GM04503 (cell line): ENCODE measurements at regions not wholly inside any gene's neighbourhood (a gene's known extent, or its start where the extent isn't known, plus 50 kb on each side); places are given as distances from the start of the nearest gene placed in this dataset.

Source experiments
- DNase-seq: peaks from one replicate; pipeline ENCODE4 v3.0.0-alpha.2; 2012; ENCODE audit warnings: low read depth

DNA sequence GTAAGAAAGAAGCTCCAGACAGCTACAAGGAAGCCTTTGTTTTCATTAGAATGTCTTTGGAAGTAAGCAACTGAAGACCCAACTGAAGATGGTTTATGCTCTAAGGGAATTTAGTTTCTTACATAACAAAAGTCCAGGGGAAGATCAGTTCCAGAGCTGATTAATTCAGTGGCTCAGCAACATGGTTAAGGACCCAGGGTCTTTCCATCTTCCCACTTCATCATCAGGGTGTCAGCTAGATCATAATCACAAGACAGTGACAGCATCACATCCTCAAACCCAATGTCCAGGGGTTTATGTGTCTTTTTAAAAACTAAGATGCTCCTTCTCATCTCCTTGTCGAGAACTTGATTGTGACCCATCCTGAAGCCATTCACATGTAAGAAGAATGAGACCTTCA lies 119.7 kb upstream of the PRDM1 start:
- no peak for DNase-seq

DNA sequence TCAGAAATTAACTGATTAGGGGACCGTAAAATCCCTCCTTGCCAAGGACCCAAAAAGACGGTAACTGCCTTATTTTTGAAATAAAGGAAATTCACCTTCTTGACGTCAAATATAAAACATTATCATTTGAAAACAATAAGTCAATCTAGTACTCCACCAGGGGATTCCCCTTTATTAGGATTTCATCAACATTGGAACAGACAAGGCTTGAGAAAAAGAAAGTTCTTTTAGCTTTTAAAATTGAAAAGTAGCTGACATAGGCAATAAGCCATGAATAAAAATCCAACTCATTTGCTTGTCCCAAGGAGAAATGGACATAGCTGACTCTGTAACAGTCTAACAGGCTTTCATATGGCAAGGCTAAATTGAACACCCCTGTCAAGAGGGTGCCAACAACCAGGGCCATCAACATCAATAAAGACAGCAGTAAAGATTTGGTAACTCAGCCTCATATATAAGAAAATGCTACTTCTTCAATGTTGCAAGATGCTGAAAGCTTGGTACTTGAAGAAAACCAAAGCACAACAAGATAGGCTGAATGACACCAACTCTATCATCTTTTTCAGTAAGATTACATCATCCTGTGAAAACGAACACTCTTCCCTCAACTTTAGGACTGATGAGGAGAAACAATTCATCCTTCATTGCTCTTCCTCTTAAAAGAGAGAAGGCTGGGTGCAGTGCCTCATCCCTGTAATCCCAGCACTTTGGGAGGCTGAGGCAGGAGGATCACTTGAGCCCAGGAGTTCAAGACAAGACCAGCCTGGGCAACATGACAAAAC lies 121.0 kb upstream of the PRDM1 start:
- no peak for DNase-seq

DNA sequence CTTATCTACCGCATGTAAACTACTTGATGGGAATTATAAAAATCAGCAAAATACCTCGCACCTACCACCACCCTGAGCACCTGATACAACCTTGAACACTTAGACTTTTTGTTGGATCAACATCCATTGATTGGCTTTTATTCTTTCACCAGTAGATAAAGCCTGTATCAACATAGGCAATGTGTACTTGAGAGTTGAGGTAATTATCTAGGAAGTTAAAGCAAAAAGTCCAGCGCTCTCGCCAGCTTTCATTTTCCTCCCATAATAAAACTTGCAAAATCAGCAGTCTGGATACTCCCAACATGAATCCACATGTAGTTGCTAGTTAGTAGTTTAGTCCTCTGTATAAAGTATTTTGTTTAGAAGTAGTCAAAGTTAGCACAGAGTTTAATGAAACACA lies 132.0 kb upstream of the PRDM1 start:
- DNase-seq = no peak

DNA sequence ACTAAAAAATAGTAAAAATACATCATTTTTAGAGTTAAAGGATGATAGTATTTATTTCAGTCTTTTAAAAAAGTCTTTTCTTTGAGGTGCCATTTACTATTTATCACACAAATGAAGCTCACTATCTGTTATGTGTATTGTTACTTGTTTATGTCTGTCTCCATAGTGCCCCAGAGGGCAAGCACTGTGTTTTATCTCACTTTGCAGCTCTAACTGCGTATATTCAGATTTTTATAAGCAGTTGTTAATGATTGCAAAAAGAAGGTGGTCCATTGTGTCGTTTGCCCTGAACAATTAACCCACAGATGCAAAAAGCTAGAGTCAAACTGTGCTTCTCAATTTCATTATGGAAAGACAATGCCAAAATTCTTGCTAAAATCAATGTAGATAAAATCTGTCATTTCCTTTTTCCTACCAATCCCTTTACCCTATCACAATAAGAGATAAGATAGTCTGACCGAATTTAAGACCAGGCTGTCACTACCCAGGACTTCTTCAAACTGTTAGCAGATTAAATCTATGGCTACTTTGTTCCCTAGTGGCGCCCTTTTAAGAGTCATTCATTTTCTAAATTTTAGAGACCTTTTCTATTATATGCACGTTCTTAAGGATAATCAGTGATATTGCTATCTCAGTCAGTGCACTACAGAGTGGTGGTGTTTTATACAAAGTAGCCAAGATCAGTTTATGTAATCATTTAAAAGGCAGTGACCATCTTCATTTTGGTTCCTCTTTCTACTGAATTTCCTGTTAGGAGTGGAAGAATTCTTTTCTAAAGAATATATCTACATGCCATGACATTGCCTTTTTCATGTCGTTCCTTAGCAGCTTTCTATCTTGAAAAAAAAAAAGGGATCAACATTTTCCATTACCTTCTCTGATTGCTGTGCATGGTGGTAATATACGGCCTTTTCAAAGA lies 133.1 kb upstream of the PRDM1 start:
- no peak for DNase-seq

DNA sequence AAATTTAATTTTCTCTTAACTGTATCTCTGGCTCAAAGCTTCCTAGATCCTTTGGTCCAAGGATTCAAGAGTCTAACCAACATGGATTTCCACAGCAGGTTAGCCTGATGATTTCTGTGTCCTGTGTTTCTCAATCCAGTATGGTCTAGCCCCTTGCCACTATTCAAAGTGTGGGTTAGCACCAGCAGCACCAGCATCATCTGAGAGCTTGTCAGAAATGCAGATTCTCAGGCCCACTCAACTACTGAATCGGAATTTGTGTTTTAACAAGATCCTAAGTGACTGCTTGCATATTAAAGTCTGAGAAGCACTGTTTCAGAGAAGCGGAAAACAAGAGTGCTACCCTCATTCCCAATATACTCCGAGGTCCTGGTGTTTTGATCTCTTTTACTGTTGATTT lies 133.8 kb upstream of the PRDM1 start:
- DNase-seq = no peak

DNA sequence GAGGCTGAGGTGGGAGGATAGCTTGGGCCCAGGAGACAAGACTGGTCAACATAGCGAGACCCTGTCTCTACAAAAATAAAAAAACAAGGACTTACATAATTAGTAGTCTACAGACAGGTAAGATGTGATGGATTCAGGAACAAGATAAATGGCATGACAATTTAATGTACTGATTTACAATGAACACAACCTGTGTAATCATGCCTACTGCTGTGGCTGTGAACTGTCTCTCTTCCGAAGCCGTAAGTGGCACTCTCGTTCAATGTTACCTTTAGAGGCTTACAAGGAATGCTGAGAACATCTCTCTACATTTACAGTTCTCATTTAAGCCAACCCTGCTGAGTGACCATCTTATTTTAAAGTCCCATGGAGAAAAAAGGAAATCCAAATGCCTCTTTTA lies 134.8 kb upstream of the PRDM1 start:
- DNase-seq = no peak

DNA sequence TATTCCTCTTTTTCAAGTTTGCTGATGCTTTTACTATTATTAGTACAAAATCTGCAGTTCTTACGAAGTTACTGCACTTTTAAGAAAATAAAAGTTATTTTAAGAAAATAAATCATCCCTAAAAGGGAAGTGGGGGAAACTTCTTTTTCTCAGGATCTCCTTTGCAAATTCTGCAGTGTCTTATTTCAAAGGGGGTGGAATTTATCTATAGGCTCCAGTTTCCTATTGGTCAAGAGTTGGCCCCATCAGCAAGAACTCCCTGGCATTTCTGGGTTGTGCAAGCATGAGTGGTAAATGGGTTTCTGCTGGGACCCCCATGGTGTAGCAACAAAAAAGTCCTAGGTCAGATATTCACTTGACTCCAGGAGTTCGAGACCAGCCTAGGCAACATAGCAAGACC lies 136.3 kb upstream of the PRDM1 start:
- DNase-seq = no peak

DNA sequence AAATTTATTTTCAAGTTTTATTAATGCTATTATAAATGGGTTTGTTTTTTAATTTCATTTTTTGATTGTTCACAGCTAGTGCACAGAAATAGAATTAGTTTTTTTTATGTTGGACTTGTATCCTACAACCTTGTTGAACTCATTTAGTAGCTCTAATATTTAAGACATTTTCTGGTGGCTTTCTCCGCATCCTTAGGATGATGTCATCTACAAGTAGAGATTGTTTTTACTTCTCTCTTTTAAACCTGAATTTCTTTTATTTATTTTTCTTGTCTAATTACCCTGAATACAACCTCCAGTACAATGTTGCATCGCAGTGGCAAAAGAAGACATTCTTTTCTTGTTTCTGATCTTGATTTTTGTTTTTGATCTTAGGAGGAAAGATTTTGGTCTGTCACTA lies 142.6 kb upstream of the PRDM1 start:
- no peak for DNase-seq

DNA sequence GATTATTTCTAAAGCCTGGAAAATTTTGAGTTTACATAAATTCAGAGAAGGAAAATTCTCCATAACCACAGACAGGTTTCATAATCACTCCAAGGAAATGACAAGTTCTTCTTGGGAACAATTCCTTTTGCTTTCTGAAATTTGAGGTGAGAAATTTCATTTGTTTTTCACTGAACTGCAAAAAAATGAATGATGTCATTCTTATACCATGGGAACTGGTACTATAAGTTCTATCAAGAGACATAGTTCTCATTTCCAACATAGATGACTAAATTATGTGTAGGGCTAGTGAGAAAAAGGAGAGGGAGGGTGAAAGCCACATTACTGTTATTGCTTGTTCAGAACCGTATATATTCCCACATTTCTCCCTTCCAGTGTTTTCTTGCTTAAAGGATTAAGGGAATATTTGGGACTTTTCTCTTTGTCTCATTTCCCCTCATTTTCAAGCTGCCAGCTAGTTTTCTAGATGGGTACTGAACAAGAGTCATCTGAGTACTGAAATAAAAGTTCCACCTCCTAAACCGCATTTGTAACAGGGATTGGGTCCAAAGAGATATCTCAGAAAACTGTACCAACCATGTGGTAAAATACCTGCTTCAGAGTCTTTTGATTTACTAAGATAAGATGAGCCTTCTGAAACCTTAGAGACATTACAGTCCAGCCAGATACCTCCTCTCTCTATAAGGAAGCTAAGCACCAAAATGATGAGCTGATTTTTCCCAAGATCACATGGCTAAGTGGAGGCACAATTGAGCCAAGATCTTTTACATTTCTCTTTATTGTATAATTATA lies 144.3 kb upstream of the PRDM1 start:
- DNase-seq = peak; percentile 18

DNA sequence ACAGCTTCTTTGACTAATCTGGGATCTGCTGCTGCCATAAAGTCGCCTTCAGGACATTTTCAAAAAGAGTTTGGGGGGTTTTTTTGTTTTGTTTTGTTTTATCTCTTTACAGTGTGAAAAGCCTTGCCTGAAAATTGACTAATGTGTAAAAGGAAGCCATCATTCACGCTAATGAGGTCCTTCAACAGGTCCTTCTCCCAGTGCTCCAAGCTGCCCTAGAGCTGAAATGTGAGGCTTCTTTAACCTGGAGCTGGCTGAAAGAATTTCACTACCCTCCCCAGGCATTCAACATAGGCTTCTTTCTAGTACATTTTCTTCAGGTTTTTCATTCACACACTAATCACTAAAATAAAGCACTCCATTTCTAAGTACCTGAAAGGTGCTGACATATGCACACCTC lies 145.1 kb upstream of the PRDM1 start:
- DNase-seq = no peak

DNA sequence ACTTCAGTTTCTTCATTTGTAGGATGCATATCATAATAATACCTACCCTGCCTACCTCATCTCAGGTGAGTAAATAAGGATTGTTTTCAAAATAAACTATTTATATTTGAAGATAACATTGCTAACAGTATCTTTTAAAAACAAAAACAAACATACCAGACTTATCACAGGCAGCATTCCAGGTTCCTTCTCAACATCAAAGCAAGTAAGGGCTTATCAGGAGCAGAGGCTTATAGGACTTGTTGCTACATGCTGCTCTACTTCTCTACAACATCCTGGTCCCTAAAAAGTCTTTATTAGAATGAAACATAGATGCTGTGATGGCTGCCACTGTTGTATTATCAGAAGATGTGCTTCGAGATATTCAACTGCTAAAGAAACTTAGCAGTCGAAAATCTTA lies 149.2 kb upstream of the PRDM1 start:
- no peak for DNase-seq

DNA sequence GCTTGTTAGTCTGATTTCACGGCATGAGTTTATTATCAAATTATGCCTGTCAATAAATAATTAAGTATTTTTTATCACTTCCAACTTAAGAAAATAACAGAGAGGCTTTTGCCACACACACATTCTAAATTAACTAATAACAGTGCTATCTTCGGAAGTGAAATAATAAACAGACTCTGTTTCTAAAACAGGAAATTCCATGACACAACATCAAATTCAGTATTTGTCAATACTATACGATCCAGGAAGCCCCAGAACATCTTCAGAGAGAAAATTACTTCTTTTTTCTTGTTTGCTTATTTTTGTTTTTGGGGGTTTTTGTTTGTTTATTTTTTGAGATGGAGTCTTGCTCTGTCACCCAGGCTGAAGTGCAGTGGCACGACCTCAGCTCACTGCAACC lies 150.7 kb upstream of the PRDM1 start:
- DNase-seq = no peak

DNA sequence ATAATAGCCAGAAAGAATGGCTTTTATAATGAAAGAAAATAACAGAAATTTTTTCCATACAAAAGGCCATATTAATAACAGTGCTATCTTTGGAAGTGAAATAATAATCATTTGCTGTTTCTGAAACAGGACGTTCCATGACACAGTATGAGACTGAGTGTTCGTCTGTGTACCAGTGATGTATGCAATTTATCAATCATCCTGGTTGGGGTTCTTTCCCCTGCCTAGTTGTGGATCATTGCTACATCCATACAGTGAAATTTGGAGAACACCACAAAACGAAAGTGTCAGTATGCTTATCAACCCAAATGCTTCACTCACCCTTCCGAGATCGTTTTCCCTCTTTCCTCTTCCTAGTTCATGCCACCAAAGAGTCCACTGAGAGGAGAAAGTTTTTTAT lies 151.4 kb upstream of the PRDM1 start:
- no peak for DNase-seq

DNA sequence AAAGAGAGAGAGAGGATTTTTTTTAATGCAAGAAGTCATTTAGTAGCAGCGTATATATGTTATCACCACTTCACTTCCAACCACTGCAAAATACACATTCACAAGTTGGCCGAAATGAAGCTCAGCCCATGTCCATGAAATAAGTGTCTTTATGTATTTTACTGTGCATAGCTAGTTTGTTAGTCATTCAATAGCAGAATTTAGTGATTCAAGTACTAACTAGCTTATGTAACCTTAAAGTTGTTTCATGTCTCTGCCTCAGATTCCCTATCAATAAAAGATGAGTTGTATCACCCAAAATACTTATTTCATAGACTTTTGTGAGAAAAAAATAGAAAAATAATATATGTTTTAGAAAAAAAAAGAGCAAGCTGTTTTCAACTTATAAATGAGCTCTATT lies 153.7 kb upstream of the PRDM1 start:
- peak; percentile 3 for DNase-seq

DNA sequence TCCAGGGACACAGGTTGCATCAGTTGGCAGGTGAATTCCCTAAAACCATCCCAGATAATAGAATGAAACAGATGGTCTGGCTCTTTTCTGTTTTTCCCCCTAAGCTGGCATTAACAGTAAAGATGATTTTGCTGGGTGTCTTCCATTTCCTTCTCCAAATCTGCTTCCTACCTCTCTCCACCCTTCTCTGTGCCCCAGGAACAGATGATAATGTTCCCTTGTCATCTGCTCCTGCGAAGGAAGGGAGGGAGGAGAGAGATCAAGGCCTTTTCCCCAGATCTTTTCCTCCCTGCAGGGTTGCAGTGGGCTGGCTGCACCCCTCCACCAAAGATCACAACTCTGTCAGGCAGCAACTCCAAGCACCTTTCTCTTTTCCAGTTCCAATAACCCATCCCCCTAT lies 156.5 kb upstream of the PRDM1 start:
- DNase-seq = no peak

DNA sequence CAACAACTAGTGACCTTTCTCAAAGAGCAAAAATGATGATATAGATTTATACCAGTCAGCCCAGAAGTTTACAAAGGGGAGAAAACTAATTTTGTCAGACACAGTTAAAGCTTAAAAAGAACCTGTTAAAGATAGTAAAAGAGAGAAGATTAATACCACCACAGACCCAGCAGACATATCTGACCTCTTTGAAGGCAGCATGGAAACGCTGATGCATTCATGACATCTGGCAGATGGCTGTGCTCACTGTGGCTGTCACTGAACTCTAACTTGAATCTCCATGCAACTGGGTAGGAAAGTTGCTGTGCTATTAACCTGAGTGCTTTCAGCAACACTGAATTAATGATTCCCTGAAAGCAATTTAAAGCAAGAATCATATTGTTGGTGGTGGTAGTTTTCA lies 159.8 kb upstream of the PRDM1 start:
- DNase-seq = no peak

DNA sequence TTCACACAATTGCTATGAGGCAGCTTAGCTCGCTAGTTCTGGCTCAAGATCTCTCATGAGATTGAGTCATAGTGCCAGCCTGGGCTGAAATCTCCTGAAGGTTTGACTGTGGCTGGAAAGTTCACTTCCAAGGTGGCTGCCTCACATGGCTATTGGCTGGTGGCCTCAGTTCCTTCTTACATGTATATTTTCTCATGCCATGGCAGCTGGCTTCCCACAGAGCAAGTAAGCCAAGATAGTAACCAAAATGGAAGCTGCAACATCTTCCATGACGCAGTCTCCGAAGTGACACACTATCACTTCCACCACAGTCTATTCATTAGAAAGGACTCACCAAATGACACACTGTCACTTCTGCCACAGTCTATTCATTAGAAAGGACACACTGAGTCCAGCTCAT lies 160.4 kb upstream of the PRDM1 start:
- no peak for DNase-seq

DNA sequence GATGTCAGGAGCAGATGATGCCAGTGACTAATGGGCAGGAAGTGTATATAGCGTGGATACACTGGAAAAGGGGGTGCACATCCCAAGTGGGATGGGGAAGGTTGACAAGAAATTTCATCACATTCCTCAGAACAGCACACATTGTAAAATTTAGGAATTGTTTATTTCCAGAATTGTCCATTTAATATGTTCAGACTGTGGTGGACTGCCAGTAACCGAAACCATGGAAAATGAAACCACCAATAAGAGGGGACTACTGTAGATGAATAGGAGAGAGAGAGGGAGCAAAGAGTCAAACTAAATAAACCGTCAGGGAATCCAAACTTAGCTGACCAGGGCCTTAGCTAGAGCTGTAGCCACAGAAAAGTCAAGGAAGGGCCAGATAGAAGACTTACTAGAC lies 164.4 kb upstream of the PRDM1 start:
- DNase-seq = no peak

DNA sequence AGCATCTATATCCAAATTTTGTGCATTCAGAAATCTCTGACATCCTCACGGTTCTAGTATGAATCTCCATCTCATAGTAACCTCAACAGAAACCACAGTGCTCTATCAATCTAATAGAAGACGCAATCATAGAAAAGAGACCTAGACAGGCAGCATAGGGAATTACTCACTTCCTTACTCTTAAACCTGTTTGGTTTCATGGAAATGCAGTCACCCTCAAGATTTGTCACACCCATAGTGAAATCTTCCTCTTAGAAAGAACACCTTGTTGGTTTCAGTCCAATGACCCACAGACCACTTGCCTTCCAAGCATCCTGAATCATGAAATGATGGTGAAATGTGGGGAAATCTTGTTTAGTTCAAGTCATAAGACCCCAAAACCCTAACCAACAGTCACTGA lies 166.1 kb upstream of the PRDM1 start:
- DNase-seq = no peak

DNA sequence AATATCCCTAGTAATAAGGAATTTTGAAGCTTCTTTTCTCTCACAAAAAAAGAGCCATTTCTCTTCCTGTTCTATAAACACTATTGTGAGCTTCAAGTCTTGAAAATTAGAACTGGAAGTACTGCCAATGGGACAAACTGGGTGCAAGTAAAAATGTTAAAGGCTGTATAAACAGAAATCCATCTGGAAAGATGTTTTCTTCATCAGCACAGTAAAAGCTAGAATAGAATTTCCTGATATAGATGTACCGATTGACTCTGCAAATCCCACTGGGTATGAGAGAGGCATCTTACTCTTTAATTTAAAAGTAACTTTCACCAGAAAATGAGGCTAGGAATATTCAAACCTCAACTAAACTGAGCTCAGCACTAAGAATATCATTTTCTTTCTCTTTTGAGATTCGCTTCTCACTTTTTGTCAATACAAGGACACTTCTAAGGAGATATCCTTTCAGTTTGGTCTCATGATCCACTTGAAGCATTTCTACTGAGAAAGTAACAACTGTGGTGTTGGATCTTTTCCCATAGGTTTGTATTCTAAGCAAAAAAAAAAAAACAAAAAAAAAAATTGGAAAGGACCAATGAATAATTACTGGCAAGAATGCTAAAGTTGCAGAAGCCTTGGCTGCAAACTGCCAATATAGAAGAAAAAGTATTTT lies 169.0 kb upstream of the PRDM1 start:
- no peak for DNase-seq

DNA sequence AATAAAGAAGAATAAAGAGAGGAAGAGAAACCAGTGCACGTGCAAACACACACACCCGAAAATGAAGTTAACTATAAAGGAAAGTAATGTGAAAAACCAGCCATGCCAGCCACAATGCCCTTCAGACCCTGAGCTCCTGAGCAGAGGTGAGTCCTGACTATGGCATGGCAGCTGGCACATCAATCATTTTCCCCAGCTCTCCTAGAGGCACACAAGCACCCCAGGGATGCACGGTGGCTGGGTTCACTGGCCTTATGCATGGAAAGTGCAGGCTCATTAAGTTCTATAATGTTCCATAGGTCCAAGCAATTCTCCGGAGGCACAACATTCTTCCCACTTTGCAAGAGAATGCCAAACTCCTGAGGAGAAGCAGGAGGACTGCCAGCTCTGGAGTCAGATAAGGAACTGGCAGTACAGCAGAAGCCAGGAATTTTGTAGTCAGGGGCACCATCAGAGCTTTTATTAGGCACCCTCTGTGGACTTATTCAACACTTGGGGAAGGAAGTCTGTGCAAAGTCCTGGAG lies 175.0 kb upstream of the PRDM1 start:
- DNase-seq = no peak

DNA sequence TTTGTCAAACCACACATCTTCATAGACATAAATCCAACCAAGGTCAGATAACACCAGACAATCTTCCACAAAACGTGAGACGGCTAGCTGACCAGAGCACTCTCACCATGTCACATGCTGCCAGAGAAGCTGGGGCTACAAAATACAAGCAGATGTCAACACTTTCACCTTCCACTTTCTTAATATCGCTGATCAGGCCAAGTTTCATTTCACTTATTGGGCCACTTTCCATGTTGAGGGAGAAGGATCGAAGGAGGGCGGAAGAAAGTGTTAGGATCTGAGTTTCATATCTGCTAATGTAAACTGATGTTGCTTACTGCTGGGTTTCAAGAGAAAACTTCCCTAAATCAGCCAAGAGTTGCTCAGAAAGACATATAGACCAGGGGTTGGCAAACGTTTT lies 177.0 kb upstream of the PRDM1 start:
- no peak for DNase-seq
